GM10266 (cell line): ENCODE measurements at regions not wholly inside any gene's neighbourhood (a gene's known extent, or its start where the extent isn't known, plus 50 kb on each side); places are given as distances from the start of the nearest gene placed in this dataset.
"Not testable (repeated sequence)": the region's sequence is repeated elsewhere in the genome, so short reads cannot be mapped to it uniquely, and the experiment has no call there.

Source experiments
- DNase-seq: peaks from one replicate; pipeline ENCODE4 v3.0.0; 2012; ENCODE audit errors: extremely low spot score
- TF ChIP-seq, protein P1 (sequence below): IDR thresholded peaks from 2 replicates; pipeline ENCODE4 v1.5.1; 2012; ENCODE audit warnings: mild to moderate bottlenecking, low read depth; ENCODE audit not compliant: control insufficient read depth, insufficient read depth; ENCODE audit errors: missing control alignments

DNA sequence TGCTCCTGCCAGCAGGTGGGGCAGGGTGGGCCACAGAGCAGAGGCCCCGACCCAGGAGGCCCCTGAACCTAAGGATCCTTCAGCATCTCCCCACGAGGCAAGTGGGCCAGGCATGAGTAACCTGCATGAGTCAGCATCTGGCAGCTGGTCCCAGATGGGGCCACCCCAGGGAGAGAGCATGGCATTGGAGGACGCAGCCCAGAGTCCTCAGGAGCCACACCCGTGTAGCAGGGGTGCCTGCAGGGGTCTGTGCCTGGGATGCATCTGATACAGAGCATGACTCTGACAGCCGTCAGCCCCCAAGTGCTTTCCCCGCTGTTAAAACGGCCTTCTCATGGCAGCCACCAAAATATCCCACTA lies 185.6 kb upstream of the SALL3 start:
- no peak for DNase-seq
- TF ChIP-seq, protein P1, sequence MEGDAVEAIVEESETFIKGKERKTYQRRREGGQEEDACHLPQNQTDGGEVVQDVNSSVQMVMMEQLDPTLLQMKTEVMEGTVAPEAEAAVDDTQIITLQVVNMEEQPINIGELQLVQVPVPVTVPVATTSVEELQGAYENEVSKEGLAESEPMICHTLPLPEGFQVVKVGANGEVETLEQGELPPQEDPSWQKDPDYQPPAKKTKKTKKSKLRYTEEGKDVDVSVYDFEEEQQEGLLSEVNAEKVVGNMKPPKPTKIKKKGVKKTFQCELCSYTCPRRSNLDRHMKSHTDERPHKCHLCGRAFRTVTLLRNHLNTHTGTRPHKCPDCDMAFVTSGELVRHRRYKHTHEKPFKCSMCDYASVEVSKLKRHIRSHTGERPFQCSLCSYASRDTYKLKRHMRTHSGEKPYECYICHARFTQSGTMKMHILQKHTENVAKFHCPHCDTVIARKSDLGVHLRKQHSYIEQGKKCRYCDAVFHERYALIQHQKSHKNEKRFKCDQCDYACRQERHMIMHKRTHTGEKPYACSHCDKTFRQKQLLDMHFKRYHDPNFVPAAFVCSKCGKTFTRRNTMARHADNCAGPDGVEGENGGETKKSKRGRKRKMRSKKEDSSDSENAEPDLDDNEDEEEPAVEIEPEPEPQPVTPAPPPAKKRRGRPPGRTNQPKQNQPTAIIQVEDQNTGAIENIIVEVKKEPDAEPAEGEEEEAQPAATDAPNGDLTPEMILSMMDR, result no peak

DNA sequence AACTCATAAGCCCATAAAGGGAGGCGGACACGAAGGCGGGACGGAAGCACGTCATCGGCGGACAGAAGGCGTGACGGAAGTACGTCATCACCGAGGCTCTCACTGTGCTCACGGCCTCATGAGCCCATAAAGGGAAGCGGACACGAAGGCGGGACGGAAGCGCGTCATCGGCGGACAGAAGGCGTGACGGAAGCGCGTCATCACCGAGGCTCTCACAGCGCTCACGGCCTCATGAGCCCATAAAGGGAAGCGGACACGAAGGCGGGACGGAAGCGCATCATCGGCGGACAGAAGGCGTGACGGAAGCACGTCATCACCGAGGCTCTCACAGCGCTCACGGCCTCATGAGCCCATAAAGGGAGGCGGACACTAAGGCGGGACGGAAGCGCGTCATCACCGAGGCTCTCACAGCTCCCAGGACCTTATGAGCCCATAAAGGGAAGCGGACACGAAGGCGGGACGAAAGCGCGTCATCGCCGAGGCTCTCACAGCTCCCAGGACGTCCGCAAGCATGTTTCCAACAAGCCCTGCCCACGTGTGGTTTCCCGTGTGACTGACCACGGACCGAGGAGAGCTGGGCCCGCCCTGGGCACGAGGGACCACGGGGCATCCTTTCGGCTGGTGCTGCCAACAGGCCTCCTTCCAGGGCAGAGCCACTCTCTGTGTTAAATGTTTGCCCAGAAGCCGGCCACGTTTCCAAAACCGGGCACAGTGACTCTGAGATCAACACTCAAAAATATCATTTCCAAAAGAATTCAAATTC lies 182.7 kb upstream of the SALL3 start:
- TF ChIP-seq, protein P1, result no peak
- DNase-seq, result no peak

DNA sequence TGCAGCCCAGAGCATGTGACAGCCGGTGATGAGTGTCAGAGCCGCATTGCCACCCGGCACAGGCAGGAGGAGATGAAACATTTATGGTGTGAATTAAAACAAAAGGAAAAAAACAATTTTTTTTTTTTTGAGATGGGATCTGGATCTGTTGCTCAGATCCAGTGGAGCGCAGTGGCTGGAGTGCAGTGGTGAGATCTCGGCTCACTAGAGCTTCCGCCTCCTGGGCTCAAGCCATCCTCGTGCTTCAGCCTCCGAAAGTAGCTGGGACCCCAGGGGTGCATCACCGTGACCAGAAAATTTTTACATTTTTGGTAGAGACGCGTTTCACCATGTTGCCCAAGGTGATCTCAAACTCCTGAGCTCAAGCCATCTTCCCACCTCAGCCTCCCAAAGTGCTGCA lies 182.1 kb upstream of the SALL3 start:
- TF ChIP-seq, protein P1, result no peak
- DNase-seq, result no peak

DNA sequence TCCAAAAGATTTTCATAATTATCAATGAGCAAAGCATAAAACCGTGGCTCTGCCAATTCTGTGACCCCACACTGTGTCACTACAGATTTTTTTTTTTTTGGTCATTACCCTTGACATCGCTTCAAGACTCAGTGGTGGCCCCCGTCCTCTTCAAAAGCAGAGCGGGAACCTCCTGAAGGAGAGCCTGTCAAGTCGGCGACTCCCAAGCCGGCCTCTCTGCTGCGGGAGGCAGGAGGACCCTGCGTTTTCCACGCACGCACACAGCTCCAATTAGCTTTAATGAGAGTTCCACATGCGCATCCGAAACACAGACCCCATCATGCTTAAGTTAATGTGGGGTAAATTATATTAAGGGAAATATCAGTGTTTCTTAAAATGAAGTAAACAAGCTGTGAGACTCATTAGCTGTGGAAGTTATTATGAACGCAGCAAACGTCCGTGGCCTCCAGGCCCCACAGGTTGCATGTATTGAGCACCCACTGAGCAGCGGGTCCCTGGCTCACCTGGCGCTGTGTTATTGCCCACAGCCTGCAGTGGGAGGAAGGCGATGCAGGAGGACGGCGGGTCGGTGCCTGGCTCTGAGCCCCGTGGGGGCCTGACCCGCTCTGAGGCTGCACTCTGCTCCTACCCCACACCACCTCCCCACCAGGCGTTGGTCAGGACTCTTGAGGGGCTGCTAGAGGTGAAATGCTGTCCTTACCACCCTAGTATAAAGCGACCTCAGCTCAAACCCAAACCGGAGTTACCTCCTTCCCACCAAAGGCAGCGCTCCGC lies 181.0 kb upstream of the SALL3 start:
- DNase-seq, result no peak
- TF ChIP-seq, protein P1, result no peak

DNA sequence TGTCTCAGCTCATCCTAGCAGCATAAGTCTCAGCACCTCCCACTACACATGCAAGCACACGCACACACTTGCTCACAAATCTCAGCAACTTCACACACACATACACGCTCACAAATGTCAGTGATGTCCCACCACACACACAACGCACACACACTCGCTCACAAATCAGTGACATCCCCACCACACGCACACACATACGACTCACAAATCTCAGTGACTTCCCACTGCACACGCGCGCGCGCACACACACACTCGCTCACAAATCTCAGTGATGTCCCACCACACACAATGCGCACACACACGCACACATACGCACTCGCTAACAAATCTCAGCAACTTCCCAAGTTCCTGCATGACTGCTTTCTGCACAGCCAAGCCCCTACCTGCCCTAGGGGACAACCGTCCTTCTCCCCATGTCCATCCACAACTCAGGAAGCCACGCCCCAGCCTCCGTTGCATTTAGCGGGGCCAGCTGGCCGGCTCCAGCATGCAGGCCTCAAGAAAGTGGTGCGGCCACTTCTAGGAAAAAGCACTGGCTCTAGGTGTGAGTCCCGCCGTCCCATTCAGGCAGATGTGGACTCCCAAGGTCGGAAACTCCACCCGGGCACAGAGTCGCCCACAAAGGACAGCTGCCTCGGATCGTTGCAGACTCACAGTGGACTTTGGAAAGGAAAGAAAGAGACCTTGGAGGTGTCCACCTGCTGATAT lies 180.1 kb upstream of the SALL3 start:
- DNase-seq, result no peak
- TF ChIP-seq, protein P1, result no peak

DNA sequence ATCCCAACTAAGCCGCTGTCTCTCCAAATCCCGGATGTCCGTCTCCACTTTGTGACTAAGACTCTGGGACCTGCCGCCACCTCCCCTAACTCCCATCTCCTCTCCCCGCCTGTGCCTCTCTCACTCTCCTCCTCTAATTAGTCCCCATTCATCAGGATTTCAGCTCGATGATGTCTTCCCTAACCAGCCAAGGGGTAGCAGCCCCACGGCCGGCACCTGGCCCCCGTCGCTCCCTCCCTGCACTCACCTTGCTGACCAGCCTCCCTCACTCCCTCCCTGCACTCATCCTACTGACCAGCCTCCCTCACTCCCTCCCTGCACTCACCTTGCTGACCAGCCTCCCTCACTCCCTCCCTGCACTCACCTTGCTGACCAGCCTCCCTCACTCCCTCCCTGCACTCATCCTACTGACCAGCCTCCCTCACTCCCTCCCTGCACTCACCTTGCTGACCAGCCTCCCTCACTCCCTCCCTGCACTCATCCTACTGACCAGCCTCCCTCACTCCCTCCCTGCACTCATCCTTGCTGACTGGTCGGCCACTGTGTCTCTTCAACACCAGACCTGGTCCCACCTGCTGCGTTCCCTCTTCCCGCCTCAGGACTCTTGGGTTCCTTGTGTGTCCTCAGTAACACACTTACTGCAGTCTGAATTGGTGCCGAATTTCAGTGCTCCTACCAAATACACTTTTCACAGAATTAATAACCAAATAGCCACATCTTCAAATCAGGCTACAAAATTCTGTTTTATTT lies 179.3 kb upstream of the SALL3 start:
- not testable (repeated sequence) for DNase-seq

DNA sequence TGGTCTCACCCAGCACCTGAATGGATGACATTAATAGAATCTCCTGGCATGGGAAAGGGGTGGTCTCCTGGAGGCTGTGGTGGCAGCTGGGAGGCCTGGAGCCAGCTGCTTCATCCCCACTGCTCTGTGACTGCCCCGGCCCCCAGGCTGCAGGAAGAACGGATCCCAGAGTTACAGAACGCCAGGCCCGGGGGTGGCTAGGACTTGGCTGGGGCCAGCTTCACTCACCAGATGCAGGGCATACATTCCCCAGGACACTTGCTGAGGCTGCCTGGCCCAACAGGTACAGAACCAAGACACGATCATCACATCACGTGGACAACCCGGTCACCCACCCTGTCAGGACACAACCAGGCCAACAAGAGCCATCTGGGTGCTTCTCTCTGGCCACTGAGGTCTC lies 178.6 kb upstream of the SALL3 start:
- TF ChIP-seq, protein P1, result no peak

More for the DNA sequence above, 178.6 kb upstream of the SALL3 start:
- DNase-seq, result no peak
